ENCODE measurements at regions not wholly inside any gene's neighbourhood (a gene's known extent, or its start where the extent isn't known, plus 50 kb on each side); places are given as distances from the start of the nearest gene placed in this dataset.

DNA sequence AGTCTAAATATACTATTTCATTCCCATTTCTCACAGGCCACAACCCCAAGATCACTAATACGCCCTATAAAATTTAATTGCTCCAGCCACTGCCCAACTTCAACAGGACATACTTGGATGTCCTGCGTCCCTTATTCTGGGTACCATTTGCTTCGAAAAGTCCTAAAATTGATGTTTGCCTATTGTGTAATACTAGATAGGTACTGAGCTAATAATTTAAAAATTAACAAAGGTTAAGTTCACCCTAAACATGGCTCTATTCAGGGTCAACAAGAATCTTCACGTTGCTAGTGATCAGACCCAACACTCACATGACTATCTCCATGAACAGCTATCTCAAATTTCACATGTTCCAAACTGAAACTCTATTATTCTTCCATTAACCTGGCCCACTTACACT lies 296.4 kb upstream of the RND3 start:
- H3K4me3 ChIP-seq = no peak overlapping the region
- TF ChIP-seq POLR2A (IDR thresholded peaks at IDR 0.05) (no peak), POLR2AphosphoS5 (IDR thresholded peaks at IDR 0.05) (no peak), EP300 (IDR thresholded peaks at IDR 0.05) (no peak)
- TF ChIP-seq, protein P1, sequence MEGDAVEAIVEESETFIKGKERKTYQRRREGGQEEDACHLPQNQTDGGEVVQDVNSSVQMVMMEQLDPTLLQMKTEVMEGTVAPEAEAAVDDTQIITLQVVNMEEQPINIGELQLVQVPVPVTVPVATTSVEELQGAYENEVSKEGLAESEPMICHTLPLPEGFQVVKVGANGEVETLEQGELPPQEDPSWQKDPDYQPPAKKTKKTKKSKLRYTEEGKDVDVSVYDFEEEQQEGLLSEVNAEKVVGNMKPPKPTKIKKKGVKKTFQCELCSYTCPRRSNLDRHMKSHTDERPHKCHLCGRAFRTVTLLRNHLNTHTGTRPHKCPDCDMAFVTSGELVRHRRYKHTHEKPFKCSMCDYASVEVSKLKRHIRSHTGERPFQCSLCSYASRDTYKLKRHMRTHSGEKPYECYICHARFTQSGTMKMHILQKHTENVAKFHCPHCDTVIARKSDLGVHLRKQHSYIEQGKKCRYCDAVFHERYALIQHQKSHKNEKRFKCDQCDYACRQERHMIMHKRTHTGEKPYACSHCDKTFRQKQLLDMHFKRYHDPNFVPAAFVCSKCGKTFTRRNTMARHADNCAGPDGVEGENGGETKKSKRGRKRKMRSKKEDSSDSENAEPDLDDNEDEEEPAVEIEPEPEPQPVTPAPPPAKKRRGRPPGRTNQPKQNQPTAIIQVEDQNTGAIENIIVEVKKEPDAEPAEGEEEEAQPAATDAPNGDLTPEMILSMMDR (IDR thresholded peaks at IDR 0.05) = no peak
- H3K36me3 ChIP-seq = no peaks in the 10 kb centered on the region
- H3K27ac ChIP-seq = no peak overlapping the region
- 84 to 98% methylated on average over 4 of the region's 4 CpGs for WGBS, 2 donors (ENCODE audit: low coverage in 1 of 2)
- no peaks in the 10 kb centered on the region for H3K27me3 ChIP-seq
- no peak for ATAC-seq
- peaks cover 0 to 11% (median 0%) of the 10 kb centered on the region in 3 donors for H3K4me1 ChIP-seq
- H3K9me3 ChIP-seq = no peaks in the 10 kb centered on the region

DNA sequence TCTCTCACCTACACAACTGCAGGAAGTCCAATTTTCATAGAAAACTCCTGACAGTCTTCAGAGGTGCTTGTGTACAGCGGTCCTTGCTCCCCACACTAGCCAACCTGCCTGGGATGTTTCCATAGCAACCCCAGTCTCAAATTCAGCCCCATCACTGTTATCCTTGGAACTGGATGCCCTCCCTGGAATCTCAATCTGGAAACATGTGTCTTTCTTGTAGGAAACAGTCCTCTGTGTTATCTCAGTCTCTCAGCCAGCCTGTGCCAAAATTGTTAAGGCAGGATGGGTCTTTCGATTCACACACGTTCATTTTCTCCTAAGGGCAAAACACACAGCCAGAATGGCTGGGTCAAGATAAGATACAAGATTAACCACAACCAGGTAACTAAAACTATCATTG lies 295.5 kb upstream of the RND3 start:
- 61 to 80% methylated on average over 1 to 3 of the region's 3 CpGs for WGBS, 2 donors (ENCODE audit: low coverage in 1 of 2)
- Histone ChIP-seq H3K4me1 (peaks cover 0 to 8% (median 0%) of the 10 kb centered on the region in 3 donors), H3K4me3 (no peak overlapping the region)

DNA sequence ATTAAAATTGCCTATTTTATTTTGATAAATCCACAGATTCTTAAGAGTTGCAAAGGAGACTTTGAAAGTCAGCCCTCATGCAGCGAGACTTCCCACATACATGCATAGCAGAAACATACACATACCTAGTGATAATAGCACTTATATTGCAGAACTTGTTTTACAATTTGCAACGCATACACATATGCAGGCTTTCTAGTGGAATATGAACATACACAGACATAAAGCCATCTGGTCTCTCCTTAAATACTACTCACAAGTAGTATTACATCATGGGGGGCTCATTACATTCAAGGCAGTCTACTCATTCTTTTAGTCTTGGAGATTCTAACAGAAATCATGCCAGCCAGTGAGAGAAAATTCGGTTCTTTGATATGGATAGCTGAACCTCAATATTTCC lies 295.1 kb upstream of the RND3 start:
- 74 to 100% methylated on average over 3 of the region's 3 CpGs for WGBS, 2 donors (ENCODE audit: low coverage in 1 of 2)
- H3K4me3 ChIP-seq = no peak overlapping the region
- ATAC-seq = no peak
- H3K4me1 ChIP-seq = peaks cover 0 to 8% (median 0%) of the 10 kb centered on the region in 3 donors
- no peak overlapping the region for H3K27ac ChIP-seq
- no peaks in the 10 kb centered on the region for H3K27me3 ChIP-seq
- TF ChIP-seq POLR2A (IDR thresholded peaks at IDR 0.05) (no peak), POLR2AphosphoS5 (IDR thresholded peaks at IDR 0.05) (no peak), EP300 (IDR thresholded peaks at IDR 0.05) (no peak)
- TF ChIP-seq, protein P1 (IDR thresholded peaks at IDR 0.05) = no peak
- H3K9me3 ChIP-seq = no peaks in the 10 kb centered on the region
- no peaks in the 10 kb centered on the region for H3K36me3 ChIP-seq

More for the DNA sequence above, 295.5 kb upstream of the RND3 start:
- ATAC-seq = no peak
- H3K36me3 ChIP-seq = no peaks in the 10 kb centered on the region
- no peak overlapping the region for H3K27ac ChIP-seq
- TF ChIP-seq POLR2A (IDR thresholded peaks at IDR 0.05) (no peak), POLR2AphosphoS5 (IDR thresholded peaks at IDR 0.05) (no peak), EP300 (IDR thresholded peaks at IDR 0.05) (no peak)
- TF ChIP-seq, protein P1 (IDR thresholded peaks at IDR 0.05) = no peak
- H3K9me3 ChIP-seq = no peaks in the 10 kb centered on the region
- no peaks in the 10 kb centered on the region for H3K27me3 ChIP-seq

DNA sequence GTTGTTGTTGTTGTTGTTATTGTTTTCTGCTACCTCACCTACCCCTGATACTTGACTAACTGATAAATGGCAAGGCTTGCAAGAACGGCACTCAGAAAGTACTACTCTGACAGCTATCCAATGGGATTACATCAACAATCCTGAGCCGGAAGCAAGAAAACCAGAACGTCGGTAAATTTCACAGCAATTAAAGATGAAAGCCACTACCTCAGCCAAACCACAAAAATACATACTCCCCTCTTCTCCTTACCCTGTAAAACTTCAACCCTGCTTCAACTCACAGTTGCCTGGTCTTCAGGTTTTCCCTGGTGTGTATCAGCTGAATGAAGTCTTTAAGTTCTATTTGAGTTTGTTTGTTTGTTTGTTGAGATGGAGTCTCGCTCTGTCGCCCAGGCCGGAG lies 293.7 kb upstream of the RND3 start:
- H3K27me3 ChIP-seq = no peaks in the 10 kb centered on the region
- 80 to 91% methylated on average over 6 to 7 of the region's 7 CpGs for WGBS, 2 donors (ENCODE audit: low coverage in 1 of 2)
- H3K36me3 ChIP-seq = no peaks in the 10 kb centered on the region
- no peak overlapping the region for H3K4me3 ChIP-seq
- no peaks in the 10 kb centered on the region for H3K4me1 ChIP-seq
- TF ChIP-seq EP300 (IDR thresholded peaks at IDR 0.05) = no peak
- TF ChIP-seq POLR2AphosphoS5 (IDR thresholded peaks at IDR 0.05) = no peak
- TF ChIP-seq, protein P1 (IDR thresholded peaks at IDR 0.05) = no peak
- no peak for TF ChIP-seq POLR2A (IDR thresholded peaks at IDR 0.05)
- no peak overlapping the region for H3K27ac ChIP-seq
- no peak for ATAC-seq
- H3K9me3 ChIP-seq = no peaks in the 10 kb centered on the region

DNA sequence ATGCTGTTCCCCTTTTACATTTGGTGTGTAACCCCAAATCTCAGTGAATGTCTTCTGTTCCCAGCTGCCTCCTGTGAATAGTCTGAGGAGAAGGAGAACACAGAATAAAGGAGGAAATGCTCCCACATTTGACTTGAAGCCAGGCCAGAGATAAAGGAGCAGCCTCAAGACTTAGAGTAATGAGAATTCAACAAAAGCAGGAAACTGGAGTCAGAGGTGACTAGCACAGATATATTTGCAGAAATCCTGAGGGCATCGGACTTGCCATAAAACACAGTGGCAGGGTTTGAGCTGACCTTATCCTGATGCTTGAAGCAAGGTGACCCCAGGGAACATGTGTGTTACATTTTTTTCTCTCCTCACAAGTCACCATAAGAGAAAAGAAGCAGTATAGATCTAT lies 291.4 kb upstream of the RND3 start:
- Histone ChIP-seq H3K27ac (no peak overlapping the region), H3K9me3 (no peaks in the 10 kb centered on the region), H3K36me3 (no peaks in the 10 kb centered on the region), H3K27me3 (no peaks in the 10 kb centered on the region), H3K4me1 (no peaks in the 10 kb centered on the region), H3K4me3 (no peak overlapping the region)
- ATAC-seq = no peak
- WGBS, 2 donors (ENCODE audit: low coverage in 1 of 2) = 50 to 67% methylated on average over 1 of the region's 1 CpG
- TF ChIP-seq, protein P1 (IDR thresholded peaks at IDR 0.05) = no peak
- TF ChIP-seq EP300 (IDR thresholded peaks at IDR 0.05) (no peak), POLR2A (IDR thresholded peaks at IDR 0.05) (no peak), POLR2AphosphoS5 (IDR thresholded peaks at IDR 0.05) (no peak)

Measured in gastroesophageal sphincter (tissue), 4 donors.